ENCODE measurements at regions not wholly inside any gene's neighbourhood (a gene's known extent, or its start where the extent isn't known, plus 50 kb on each side); places are given as distances from the start of the nearest gene placed in this dataset.

DNA sequence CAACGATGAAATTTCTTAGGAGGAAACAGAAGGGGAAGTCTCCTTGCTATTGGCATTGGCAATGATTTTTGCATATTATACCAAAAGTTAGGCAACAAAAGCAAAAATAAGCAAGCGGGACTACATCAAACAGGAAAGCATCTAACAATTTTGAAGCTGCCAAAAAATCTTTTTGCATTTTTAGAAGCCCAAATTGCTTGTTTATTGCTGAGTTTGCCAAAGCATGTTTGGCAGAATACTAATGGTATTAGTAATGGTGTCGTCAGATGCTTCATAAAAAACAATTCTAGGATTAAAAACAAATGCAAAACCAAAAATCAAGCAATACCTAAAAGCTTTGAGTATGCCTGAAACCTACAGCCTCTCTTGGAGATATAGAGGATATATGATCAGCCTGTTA is 80.0 kb downstream of the GALR1 start:
- no peak overlapping the region for H3K27ac Mint-ChIP-seq (ENCODE audit: unreplicated experiment)
- H3K27me3 Mint-ChIP-seq (ENCODE audit: low read depth): peaks cover 4% of the 10 kb centered on the region
- DNase-seq (ENCODE audit: low read depth, low spot score): no peak
- H3K36me3 Mint-ChIP-seq (ENCODE audit: low read depth): no peaks in the 10 kb centered on the region
- H3K4me1 Mint-ChIP-seq: no peaks in the 10 kb centered on the region
- TF ChIP-seq, protein P1, sequence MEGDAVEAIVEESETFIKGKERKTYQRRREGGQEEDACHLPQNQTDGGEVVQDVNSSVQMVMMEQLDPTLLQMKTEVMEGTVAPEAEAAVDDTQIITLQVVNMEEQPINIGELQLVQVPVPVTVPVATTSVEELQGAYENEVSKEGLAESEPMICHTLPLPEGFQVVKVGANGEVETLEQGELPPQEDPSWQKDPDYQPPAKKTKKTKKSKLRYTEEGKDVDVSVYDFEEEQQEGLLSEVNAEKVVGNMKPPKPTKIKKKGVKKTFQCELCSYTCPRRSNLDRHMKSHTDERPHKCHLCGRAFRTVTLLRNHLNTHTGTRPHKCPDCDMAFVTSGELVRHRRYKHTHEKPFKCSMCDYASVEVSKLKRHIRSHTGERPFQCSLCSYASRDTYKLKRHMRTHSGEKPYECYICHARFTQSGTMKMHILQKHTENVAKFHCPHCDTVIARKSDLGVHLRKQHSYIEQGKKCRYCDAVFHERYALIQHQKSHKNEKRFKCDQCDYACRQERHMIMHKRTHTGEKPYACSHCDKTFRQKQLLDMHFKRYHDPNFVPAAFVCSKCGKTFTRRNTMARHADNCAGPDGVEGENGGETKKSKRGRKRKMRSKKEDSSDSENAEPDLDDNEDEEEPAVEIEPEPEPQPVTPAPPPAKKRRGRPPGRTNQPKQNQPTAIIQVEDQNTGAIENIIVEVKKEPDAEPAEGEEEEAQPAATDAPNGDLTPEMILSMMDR (conservative IDR thresholded peaks at IDR 0.05): no peak
- H3K9me3 Mint-ChIP-seq: peaks cover 12% of the 10 kb centered on the region
- H3K4me3 Mint-ChIP-seq: no peak overlapping the region

DNA sequence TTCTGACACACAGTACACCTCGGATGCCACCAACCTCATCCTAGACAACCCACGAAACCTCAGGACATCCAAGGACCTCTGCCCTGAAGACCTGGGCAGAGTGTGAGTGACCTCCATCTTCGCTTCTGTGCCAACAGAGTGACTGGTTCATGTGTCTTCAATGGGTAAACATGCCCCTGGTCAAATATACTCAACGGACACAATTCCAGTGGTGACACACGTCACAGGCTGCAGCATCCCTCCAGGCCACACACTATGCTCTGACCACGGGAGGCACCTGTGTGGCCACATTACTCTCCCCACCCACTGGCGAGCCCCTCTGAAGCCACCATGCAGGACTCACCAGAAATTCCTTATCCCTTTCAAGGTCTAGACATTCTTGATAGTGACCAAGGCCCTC is 85.2 kb downstream of the GALR1 start:
- Mint-ChIP-seq H3K4me3 (no peak overlapping the region), H3K9me3 (peaks cover 2% of the 10 kb centered on the region), H3K4me1 (peaks cover 20% of the 10 kb centered on the region), H3K27ac (ENCODE audit: unreplicated experiment) (peak overlapping the region; percentile 43), H3K36me3 (ENCODE audit: low read depth) (no peaks in the 10 kb centered on the region), H3K27me3 (ENCODE audit: low read depth) (peaks cover 2% of the 10 kb centered on the region)
- no peak for DNase-seq (ENCODE audit: low read depth, low spot score)
- TF ChIP-seq, protein P1 (conservative IDR thresholded peaks at IDR 0.05): no peak

DNA sequence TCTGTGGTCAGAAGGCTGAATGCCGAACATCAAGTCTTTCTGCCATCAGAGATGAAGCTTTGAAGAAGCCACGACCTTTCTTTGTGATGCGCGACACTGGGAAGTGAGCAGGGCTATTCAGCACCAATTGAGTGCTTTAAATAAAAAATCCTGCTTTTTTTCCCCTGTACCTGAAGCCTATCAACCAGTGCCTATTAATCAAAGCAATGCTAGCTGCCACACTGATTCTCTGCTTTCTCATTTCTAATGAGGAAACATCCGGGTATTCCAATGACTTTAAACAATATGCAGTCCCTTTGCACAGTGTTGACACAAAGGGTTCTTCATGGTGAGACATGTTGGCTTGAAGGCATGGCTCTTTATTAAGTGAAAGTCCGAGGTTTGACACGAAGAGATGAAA is 88.0 kb downstream of the GALR1 start:
- no peaks in the 10 kb centered on the region for H3K36me3 Mint-ChIP-seq (ENCODE audit: low read depth)
- peaks cover 20% of the 10 kb centered on the region for H3K4me1 Mint-ChIP-seq
- peaks cover 2% of the 10 kb centered on the region for H3K27me3 Mint-ChIP-seq (ENCODE audit: low read depth)
- peaks cover 2% of the 10 kb centered on the region for H3K9me3 Mint-ChIP-seq
- DNase-seq (ENCODE audit: low read depth, low spot score): no peak
- H3K27ac Mint-ChIP-seq (ENCODE audit: unreplicated experiment): no peak overlapping the region
- H3K4me3 Mint-ChIP-seq: no peak overlapping the region
- TF ChIP-seq, protein P1 (conservative IDR thresholded peaks at IDR 0.05): no peak

DNA sequence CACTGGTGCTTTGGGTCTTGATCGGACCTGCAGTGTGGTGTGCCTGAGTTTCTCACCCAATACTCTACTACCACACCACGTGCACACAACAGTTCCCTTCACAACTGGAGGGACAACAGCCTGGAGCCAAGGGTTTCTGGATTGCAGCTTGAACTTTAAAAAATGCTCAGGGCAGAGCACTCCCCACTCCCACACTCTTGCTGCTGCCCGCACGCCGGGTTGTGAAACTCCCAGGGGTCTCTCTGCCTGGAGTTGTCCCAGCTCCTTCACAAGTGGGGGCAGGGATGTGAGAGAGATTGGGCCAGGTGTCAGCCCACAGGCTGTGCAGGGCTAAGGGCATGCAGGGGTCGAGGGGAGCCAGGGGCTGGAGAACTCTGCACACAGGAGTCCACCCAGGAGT is 89.4 kb downstream of the GALR1 start:
- Mint-ChIP-seq H3K27me3 (ENCODE audit: low read depth) (peaks cover 2% of the 10 kb centered on the region), H3K4me3 (no peak overlapping the region), H3K9me3 (peaks cover 2% of the 10 kb centered on the region), H3K27ac (ENCODE audit: unreplicated experiment) (no peak overlapping the region), H3K36me3 (ENCODE audit: low read depth) (no peaks in the 10 kb centered on the region), H3K4me1 (peaks cover 20% of the 10 kb centered on the region)
- TF ChIP-seq, protein P1 (conservative IDR thresholded peaks at IDR 0.05): no peak
- no peak for DNase-seq (ENCODE audit: low read depth, low spot score)

DNA sequence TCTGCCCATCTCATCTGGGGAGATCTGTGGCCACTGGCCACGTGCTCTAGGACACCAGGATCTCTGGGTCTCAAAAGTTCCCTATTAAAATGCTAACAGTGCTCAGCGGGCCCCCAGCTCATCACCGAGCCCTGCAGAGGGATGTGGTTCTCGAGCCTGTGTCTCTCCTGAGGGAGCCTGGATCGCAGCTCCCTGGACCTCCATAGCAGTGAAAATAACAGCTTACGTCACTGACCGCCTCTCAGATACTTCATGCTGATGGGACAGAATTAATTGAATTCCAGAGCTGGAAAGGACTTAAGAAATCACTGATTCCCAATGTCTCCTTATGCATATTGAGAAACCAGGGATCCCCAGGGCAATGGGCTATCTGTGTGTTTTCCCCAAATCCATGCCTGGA is 90.0 kb downstream of the GALR1 start:
- Mint-ChIP-seq H3K36me3 (ENCODE audit: low read depth) (no peaks in the 10 kb centered on the region), H3K9me3 (peaks cover 2% of the 10 kb centered on the region), H3K27ac (ENCODE audit: unreplicated experiment) (no peak overlapping the region), H3K4me1 (peaks cover 20% of the 10 kb centered on the region), H3K4me3 (no peak overlapping the region), H3K27me3 (ENCODE audit: low read depth) (peaks cover 2% of the 10 kb centered on the region)
- no peak for DNase-seq (ENCODE audit: low read depth, low spot score)
- TF ChIP-seq, protein P1 (conservative IDR thresholded peaks at IDR 0.05): no peak

DNA sequence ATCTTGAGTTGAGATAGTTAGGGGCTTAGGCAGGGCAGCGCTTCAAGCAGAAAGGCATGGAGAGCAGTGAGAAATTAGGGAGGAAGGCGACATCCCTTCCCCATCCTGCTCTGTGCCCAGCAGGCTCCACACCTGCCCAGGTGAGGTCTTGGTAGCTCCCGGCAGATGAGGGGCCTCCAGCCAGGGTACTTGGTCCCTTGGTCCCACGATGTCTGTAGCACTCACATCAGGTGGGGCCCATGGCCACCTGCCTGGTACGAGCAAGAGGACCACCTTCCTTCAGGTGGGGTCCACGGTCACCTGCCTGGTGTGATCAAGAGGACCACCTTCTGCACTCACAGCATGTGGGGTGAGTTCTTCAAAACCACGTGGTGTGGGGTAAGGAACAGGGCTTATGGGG is 91.2 kb downstream of the GALR1 start:
- H3K27me3 Mint-ChIP-seq (ENCODE audit: low read depth): peaks cover 2% of the 10 kb centered on the region
- peaks cover 20% of the 10 kb centered on the region for H3K4me1 Mint-ChIP-seq
- no peaks in the 10 kb centered on the region for H3K9me3 Mint-ChIP-seq
- H3K36me3 Mint-ChIP-seq (ENCODE audit: low read depth): no peaks in the 10 kb centered on the region
- H3K4me3 Mint-ChIP-seq: no peak overlapping the region
- TF ChIP-seq, protein P1 (conservative IDR thresholded peaks at IDR 0.05): no peak
- no peak for DNase-seq (ENCODE audit: low read depth, low spot score)
- H3K27ac Mint-ChIP-seq (ENCODE audit: unreplicated experiment): no peak overlapping the region

All from neural crest cell (in vitro differentiated cells).